ENCODE measurements at regions not wholly inside any gene's neighbourhood (a gene's known extent, or its start where the extent isn't known, plus 50 kb on each side); places are given as distances from the start of the nearest gene placed in this dataset.

DNA sequence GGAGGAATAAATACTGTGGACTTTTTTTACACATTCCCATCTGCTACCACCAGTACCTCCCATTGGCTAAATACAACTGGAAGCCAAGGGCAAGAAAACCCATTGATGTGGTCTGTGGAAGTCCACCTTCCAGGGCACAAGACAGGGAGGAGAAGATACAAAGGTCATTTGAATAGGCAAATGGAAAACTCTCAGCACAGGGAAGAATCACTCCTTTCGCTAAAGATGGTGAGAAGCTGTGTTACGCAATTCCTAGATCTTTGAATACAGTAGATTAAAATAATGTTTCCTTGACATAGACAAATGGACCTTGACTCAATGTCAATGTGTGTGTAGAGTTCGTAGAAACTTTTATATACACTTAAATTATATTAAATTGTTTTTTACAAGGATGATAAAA, 70.9 kb upstream of the ERBB4 start:
- Histone ChIP-seq H3K4me3 (ENCODE audit: insufficient read depth, low read length, poor library complexity, severe bottlenecking) (no peak overlapping the region), H3K9ac (ENCODE audit: low read length) (no peak overlapping the region), H3K36me3 (ENCODE audit: low read length) (no peaks in the 10 kb centered on the region), H3F3A (ENCODE audit: insufficient read depth) (no peaks in the 10 kb centered on the region), H2AFZ (ENCODE audit: low read depth, low read length, severe bottlenecking) (no peak overlapping the region), H3K27ac (ENCODE audit: low read depth, low read length) (no peak overlapping the region), H3K9me2 (replicated peaks; ENCODE audit: insufficient read depth, low read length) (no peaks in the 10 kb centered on the region), H3K4me2 (ENCODE audit: low read depth, low read length, poor library complexity, severe bottlenecking) (no peak overlapping the region), H3K27me3 (ENCODE audit: low read length) (no peaks in the 10 kb centered on the region), H4K20me1 (ENCODE audit: low read depth, low read length) (no peaks in the 10 kb centered on the region), H3K79me2 (ENCODE audit: insufficient read depth, low read length) (no peaks in the 10 kb centered on the region), H3K9me3 (ENCODE audit: insufficient read depth, low read length) (no peaks in the 10 kb centered on the region)
- TF ChIP-seq, protein P1, sequence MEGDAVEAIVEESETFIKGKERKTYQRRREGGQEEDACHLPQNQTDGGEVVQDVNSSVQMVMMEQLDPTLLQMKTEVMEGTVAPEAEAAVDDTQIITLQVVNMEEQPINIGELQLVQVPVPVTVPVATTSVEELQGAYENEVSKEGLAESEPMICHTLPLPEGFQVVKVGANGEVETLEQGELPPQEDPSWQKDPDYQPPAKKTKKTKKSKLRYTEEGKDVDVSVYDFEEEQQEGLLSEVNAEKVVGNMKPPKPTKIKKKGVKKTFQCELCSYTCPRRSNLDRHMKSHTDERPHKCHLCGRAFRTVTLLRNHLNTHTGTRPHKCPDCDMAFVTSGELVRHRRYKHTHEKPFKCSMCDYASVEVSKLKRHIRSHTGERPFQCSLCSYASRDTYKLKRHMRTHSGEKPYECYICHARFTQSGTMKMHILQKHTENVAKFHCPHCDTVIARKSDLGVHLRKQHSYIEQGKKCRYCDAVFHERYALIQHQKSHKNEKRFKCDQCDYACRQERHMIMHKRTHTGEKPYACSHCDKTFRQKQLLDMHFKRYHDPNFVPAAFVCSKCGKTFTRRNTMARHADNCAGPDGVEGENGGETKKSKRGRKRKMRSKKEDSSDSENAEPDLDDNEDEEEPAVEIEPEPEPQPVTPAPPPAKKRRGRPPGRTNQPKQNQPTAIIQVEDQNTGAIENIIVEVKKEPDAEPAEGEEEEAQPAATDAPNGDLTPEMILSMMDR (IDR thresholded peaks at IDR 0.05; ENCODE audit: insufficient read depth, low read length, poor library complexity, severe bottlenecking), result no peak
- TF ChIP-seq EZH2phosphoT487 (conservative IDR thresholded peaks at IDR 0.05; ENCODE audit: low read length), result no peak

DNA sequence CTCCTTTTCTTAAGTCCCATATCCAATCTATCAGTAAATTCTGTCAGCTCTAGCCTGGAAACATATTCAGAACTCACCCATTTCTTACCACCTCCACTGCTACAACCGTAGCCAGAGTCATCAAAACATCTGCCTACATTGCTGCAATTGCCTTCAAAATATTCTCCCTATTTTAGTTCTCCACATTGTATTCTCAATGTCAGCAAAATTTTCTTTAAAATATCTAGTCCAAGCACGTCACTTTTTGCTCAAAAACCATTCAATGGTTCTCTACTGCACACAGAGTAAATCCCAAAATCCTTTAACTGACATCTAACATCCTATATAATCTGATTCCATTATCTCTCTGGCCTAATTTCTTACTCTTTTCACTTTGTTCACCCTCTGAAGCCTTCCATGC, 68.5 kb upstream of the ERBB4 start:
- no peaks in the 10 kb centered on the region for H3K79me2 ChIP-seq (ENCODE audit: insufficient read depth, low read length)
- H3K4me2 ChIP-seq (ENCODE audit: low read depth, low read length, poor library complexity, severe bottlenecking), result no peak overlapping the region
- H4K20me1 ChIP-seq (ENCODE audit: low read depth, low read length), result no peaks in the 10 kb centered on the region
- H3K27me3 ChIP-seq (ENCODE audit: low read length), result no peaks in the 10 kb centered on the region
- no peaks in the 10 kb centered on the region for H3K9me2 ChIP-seq (replicated peaks; ENCODE audit: insufficient read depth, low read length)
- H3F3A ChIP-seq (ENCODE audit: insufficient read depth), result no peaks in the 10 kb centered on the region
- H3K9ac ChIP-seq (ENCODE audit: low read length), result no peak overlapping the region
- H3K4me3 ChIP-seq (ENCODE audit: insufficient read depth, low read length, poor library complexity, severe bottlenecking), result no peak overlapping the region
- TF ChIP-seq EZH2phosphoT487 (conservative IDR thresholded peaks at IDR 0.05; ENCODE audit: low read length), result no peak
- TF ChIP-seq, protein P1 (IDR thresholded peaks at IDR 0.05; ENCODE audit: insufficient read depth, low read length, poor library complexity, severe bottlenecking), result no peak
- H3K36me3 ChIP-seq (ENCODE audit: low read length), result no peaks in the 10 kb centered on the region
- no peak overlapping the region for H2AFZ ChIP-seq (ENCODE audit: low read depth, low read length, severe bottlenecking)
- no peaks in the 10 kb centered on the region for H3K9me3 ChIP-seq (ENCODE audit: insufficient read depth, low read length)
- no peak overlapping the region for H3K27ac ChIP-seq (ENCODE audit: low read depth, low read length)

DNA sequence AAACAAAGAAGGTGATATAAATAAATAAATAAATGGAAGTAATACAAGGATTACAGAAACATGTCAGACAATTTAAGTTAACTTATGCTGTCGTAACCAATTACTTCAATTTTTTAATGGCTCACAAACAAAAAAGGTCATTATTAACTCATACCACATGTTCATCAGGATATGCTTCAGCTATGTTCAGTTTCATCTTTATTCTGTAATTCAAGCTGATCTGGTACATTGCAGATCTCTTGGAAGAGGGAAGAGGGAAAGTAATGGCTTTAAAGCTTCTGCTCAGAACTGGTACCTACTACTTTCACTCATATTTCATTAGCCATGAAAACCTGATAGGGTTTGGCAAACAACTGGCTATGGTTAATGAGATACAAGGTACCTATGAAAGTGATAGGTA, 67.6 kb upstream of the ERBB4 start:
- Histone ChIP-seq H2AFZ (ENCODE audit: low read depth, low read length, severe bottlenecking) (no peak overlapping the region), H3F3A (ENCODE audit: insufficient read depth) (no peaks in the 10 kb centered on the region), H3K9ac (ENCODE audit: low read length) (no peak overlapping the region), H4K20me1 (ENCODE audit: low read depth, low read length) (no peaks in the 10 kb centered on the region), H3K27ac (ENCODE audit: low read depth, low read length) (no peak overlapping the region), H3K36me3 (ENCODE audit: low read length) (no peaks in the 10 kb centered on the region), H3K27me3 (ENCODE audit: low read length) (no peaks in the 10 kb centered on the region), H3K79me2 (ENCODE audit: insufficient read depth, low read length) (no peaks in the 10 kb centered on the region), H3K4me2 (ENCODE audit: low read depth, low read length, poor library complexity, severe bottlenecking) (no peak overlapping the region), H3K9me3 (ENCODE audit: insufficient read depth, low read length) (no peaks in the 10 kb centered on the region), H3K4me3 (ENCODE audit: insufficient read depth, low read length, poor library complexity, severe bottlenecking) (no peak overlapping the region), H3K9me2 (replicated peaks; ENCODE audit: insufficient read depth, low read length) (no peaks in the 10 kb centered on the region)
- no peak for TF ChIP-seq EZH2phosphoT487 (conservative IDR thresholded peaks at IDR 0.05; ENCODE audit: low read length)

DNA sequence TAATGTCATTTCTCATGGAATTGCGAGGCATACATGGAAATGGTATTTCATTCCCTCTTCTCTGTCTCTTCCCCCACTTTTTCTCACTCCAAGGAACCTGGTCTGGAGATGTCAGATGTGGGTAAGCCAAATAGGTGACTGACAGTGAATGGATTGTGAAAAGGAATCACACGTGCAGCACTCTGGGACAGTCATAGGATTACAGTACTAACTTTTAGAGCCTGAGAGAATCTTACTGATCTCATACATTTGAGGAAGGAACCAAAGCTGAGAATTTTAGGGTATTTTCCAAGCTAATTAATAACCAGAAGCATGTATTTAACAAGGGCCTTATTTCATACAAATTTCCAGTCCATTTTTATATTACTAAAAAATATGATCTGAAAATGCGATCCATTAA, 58.1 kb upstream of the ERBB4 start:
- no peak overlapping the region for H3K27ac ChIP-seq (ENCODE audit: low read depth, low read length)
- no peaks in the 10 kb centered on the region for H3F3A ChIP-seq (ENCODE audit: insufficient read depth)
- H3K27me3 ChIP-seq (ENCODE audit: low read length), result no peaks in the 10 kb centered on the region
- no peaks in the 10 kb centered on the region for H3K9me2 ChIP-seq (replicated peaks; ENCODE audit: insufficient read depth, low read length)
- H3K79me2 ChIP-seq (ENCODE audit: insufficient read depth, low read length), result no peaks in the 10 kb centered on the region
- no peaks in the 10 kb centered on the region for H3K36me3 ChIP-seq (ENCODE audit: low read length)
- no peak overlapping the region for H3K9ac ChIP-seq (ENCODE audit: low read length)
- H3K4me2 ChIP-seq (ENCODE audit: low read depth, low read length, poor library complexity, severe bottlenecking), result no peak overlapping the region
- no peak overlapping the region for H3K4me3 ChIP-seq (ENCODE audit: insufficient read depth, low read length, poor library complexity, severe bottlenecking)
- no peak for TF ChIP-seq EZH2phosphoT487 (conservative IDR thresholded peaks at IDR 0.05; ENCODE audit: low read length)
- TF ChIP-seq, protein P1 (IDR thresholded peaks at IDR 0.05; ENCODE audit: insufficient read depth, low read length, poor library complexity, severe bottlenecking), result no peak
- no peaks in the 10 kb centered on the region for H3K9me3 ChIP-seq (ENCODE audit: insufficient read depth, low read length)
- no peaks in the 10 kb centered on the region for H4K20me1 ChIP-seq (ENCODE audit: low read depth, low read length)
- H2AFZ ChIP-seq (ENCODE audit: low read depth, low read length, severe bottlenecking), result no peak overlapping the region
